ENCODE measurements at regions not wholly inside any gene's neighbourhood (a gene's known extent, or its start where the extent isn't known, plus 50 kb on each side); places are given as distances from the start of the nearest gene placed in this dataset.
A peak's percentile ranks its signal among the peaks of the same experiment; 100 is the strongest.
"Not testable (repeated sequence)": the region's sequence is repeated elsewhere in the genome, so short reads cannot be mapped to it uniquely, and the experiment has no call there.

GRCh38 chr1:96074876-96075577 is 646.6 kb upstream of the PTBP2 start:
- DNase-seq (ENCODE audit: low read depth), result no peak

DNA sequence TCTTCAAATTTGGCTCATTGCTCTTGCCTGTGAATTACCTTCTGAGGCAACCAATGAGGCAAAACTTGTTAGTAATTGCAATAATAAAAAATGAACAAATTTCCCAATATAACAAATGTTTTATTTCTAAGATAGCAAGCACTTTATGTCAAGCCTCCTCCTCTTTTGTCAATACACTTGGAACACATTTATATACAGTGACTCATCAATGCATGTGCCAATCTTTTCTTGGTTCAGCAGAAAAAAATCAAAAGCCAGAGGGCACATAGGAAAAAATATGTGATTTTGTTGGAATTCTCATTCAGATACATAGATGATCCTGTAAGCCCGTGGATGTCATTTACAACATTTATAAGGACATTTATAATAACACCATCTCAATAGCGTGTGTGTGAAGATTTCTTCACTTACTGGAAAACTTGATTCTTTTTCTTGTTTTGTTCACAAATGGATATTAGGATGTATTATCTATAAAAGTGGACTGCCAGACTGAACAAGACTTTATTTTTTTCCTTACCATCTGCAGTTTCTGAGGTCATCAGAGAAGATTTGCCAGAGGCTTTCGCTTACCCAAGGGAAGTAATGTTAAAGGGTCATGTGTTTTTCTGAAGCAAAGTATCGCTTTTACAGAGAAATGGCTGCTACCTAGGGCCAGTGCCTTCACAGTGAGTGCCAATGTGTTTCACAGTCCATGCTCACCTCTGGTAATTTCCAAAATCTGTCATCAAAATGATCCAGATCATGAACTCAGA is 645.7 kb upstream of the PTBP2 start:
- DNase-seq (ENCODE audit: low read depth), result peak; percentile 7

DNA sequence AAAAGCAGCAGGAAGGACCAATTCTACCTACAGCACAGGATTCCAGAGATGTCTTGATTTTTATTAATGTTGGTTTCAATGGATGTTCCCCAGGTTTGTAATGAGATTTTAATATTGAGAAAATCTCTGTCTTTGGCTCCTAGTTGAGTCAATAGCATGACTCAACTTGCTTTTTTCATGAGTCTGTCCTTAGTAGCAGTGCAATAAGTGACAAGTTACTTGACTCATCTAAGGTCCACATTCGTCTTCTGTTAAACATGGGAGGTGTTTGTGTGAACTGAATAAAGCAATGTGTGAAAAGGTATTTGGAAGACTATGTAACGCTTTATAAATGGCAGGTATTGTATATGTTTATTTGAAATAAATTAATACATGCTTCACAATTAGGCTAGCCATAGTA is 645.0 kb upstream of the PTBP2 start:
- DNase-seq (ENCODE audit: low read depth), result no peak

- no peak for DNase-seq (ENCODE audit: low read depth)
Observed at GRCh38 chr1:96079581-96079980, 642.0 kb upstream of the PTBP2 start.

DNA sequence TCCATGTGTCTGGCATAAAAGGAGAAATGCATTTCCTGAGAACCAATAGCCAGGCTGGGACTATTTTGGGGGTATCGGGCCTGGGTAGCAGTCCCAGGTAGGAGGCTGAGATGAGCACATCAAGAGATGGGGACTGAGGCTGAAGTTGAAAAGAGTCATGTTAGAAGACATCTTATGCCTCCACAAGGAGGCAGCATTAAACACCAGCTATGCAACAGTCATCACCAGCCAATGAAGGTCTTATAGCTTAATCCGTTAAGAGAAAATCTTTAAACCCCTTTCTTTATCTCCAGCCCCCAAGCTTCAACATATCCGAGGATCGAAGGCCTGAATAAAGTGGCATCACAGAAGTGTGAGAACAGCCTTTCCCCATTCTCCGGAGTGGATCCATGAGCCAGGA is 640.7 kb upstream of the PTBP2 start:
- no peak for DNase-seq (ENCODE audit: low read depth)

- no peak for DNase-seq (ENCODE audit: low read depth)
Observed at GRCh38 chr1:96087719-96088118, 633.9 kb upstream of the PTBP2 start.

GRCh38 chr1:96090134-96090533 is 631.5 kb upstream of the PTBP2 start:
- no peak for DNase-seq (ENCODE audit: low read depth)

- no peak for DNase-seq (ENCODE audit: low read depth)
Observed at GRCh38 chr1:96095849-96096612, 625.6 kb upstream of the PTBP2 start.

DNA sequence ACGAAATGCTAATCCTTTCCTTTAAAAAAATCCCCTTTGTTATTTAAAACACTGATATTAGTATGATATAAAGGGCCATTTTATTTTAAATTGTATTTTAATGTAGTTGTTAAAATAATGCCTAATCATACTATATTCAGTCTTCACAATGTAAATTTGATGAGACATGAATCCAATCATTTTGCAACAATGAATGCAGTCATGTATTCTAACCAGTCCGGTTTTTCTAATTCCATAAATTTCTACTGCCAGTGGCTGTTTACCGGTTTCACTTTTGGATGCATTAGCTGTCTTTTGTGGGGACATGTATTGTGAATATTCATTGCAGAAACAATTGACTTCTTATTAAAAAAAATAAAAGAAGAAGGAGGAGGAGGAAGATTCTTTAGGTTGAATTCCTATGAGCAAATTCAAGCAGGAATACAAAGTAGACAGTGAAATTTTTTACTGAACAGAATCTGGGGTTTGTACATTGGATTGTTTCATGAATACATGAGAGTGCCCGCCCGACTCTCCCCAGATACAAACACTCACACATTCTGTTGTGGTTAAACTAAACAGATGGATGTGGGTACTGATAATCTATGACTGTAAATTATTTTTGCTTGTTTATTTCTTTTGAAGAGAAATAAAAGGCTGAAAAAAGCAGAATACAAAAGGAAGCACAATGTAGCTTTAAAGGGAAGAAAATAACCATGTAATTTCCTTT is 624.8 kb upstream of the PTBP2 start:
- no peak for DNase-seq (ENCODE audit: low read depth)

GRCh38 chr1:96104506-96104905 is 617.1 kb upstream of the PTBP2 start:
- no peak for DNase-seq (ENCODE audit: low read depth)

DNA sequence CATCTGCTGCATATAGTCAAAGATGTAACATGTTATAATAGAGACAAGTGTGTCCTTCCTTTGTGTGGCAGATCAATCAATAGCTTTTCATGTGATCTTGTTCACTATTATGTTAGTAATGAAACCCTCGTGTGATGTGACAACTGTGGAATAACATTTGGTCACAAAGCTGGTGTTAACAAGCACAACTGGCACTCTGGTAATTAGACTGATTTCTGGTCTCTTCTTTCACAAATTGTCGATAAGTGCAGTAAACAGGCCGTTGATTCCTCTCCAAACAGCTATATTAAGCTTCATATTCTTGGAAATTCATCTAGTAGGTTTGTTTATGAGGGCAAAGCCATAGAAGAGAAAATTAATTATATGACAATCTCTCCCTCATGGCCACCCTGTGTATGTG is 616.7 kb upstream of the PTBP2 start:
- DNase-seq (ENCODE audit: low read depth), result no peak

DNA sequence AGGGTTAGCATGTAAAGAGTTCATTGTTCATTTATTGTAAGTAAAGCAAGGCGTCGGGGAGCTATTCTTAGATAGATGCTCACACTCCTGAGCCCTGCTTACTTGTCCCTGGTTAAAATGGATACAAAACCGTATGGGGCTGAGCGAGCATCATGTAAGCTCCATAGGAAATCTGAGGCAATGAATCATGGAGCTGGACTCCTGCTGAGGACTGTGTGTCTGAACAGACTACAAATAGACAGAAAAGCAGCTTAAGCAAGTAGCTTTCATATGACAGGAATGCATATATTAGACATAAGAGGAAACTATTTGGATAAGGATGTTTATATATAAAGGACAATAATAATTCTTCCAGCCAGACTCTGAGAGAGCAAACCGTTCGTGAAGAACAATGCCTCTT is 604.9 kb upstream of the PTBP2 start:
- no peak for DNase-seq (ENCODE audit: low read depth)

GRCh38 chr1:96130432-96130831 is 591.2 kb upstream of the PTBP2 start:
- no peak for DNase-seq (ENCODE audit: low read depth)

GRCh38 chr1:96144636-96145035 is 576.9 kb upstream of the PTBP2 start:
- DNase-seq (ENCODE audit: low read depth), result no peak

GRCh38 chr1:96145492-96145891 is 576.1 kb upstream of the PTBP2 start:
- no peak for DNase-seq (ENCODE audit: low read depth)

GRCh38 chr1:96152957-96153356 is 568.6 kb upstream of the PTBP2 start:
- DNase-seq (ENCODE audit: low read depth), result not testable (repeated sequence)

GRCh38 chr1:96157101-96157500 is 564.5 kb upstream of the PTBP2 start:
- DNase-seq (ENCODE audit: low read depth), result no peak

GRCh38 chr1:96159379-96159778 is 562.2 kb upstream of the PTBP2 start:
- DNase-seq (ENCODE audit: low read depth), result no peak

GRCh38 chr1:96164053-96164452 is 557.5 kb upstream of the PTBP2 start:
- DNase-seq (ENCODE audit: low read depth), result no peak

GRCh38 chr1:96178053-96178452 is 543.5 kb upstream of the PTBP2 start:
- DNase-seq (ENCODE audit: low read depth), result no peak

- no peak for DNase-seq (ENCODE audit: low read depth)
Observed at GRCh38 chr1:96183485-96183884, 538.1 kb upstream of the PTBP2 start.

DNA sequence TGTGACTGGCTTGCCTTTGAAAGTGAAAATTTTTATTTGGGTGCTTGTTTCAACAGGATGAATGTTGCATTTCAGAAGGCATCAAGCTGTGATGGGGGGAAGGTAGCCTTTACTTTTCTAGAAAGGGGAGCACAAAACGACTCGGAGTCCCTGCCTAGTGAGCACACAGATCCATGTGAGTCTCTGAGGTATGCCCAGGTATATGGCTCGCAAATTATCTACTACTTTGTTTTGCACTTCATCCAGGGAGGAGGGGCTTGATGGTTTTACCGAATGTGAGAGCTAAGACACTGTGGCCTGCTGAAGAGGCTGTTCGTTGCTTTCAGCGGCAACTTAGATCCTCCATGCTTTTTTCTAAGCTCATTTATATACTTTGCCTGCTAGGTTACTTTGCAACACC is 537.7 kb upstream of the PTBP2 start:
- DNase-seq (ENCODE audit: low read depth), result no peak
